ENCODE measurements at regions not wholly inside any gene's neighbourhood (a gene's known extent, or its start where the extent isn't known, plus 50 kb on each side); places are given as distances from the start of the nearest gene placed in this dataset.
"Not testable (repeated sequence)": the region's sequence is repeated elsewhere in the genome, so short reads cannot be mapped to it uniquely, and the experiment has no call there.

DNA sequence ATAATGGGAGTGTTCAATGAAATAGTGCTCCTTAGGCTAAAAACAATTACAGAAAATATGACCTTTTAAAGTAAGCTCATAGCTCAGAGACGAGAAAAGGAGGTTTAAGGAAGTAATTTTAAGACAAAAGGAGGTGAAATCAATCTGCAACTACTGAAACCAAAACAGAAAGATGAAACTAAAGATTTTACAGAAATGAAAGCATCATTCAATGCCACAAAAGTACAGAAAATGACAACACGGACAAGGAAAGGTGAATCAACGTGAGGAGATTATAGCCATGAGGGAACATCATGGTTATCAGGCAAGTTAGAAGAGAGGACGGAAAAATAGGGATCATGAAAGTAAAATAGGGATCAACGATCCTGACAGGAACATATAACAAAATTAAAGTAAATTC lies 745.2 kb downstream of the PCDH17 start:
- DNase-seq, result no peak

DNA sequence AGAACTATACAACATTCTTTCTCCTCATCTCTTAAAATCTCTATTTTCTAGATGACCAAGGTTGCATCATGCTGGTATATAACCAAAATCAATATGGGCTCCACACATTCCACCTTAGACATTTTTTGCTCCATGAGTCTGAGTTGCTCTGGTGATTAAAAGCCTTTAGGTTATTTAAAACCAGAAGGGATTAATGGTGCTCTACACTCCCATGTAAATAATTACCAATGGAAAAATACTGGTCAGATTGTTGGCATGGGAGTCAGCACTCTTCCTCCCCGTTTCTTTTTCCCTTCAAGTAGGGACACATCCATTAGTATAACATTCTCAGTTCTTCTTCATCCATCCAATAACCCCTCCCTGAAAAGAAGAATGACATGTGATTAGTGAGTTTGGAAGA lies 747.7 kb downstream of the PCDH17 start:
- no peak for DNase-seq

DNA sequence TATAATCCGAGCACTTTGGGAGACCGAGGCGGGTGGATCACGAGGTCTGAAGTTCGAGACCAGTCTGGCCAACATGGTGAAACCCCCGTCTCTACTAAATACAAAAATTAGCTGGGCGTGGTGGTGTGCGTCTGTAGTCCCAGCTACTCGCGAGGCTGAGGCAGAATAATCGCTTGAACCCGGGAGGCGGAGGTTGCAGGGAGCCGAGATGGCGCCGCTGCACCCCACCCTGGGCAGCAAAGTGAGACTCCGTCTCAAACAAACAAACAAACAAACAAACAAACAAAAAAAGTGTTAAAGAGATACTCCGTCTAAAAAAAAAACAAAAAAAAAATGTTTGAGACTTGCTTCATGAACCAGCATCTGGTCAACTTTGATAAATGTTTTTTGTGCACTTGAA lies 753.8 kb downstream of the PCDH17 start:
- not testable (repeated sequence) for DNase-seq

DNA sequence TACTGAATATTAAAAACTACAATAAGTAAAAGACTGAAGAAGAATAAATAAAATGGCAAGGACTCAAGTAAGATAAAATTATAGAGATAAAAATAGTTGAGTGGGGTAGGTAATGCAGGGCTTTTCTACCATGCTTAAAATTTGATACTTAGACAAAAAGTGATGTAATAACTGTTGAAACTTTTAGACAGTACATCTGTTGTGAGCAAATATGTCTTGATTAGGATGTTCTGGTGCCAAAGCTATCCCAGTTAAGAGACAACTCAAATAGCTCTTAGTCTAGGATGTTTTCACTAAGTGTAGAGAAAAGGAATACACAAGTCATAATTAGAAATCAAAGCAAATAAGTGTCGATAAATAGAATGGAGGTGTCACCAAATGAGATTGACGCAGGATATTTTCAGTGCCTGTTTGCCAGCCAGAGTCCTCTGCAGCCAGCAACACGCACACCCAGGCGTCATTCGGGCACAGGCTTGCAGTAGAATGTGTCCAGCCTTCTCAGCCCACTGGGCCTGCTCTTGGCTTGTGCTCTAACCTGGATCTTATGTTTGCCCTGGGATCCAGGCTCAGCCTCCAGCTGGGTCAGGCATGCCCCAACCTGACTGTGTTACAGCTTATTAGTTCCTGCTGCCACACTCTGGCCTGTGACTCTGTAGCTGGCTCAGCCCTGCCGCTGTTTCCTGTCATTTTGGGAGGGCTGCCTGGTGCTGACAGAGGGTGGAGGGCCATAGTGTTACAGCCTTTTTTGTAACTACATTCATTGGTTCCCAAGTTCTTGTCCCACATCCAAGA lies 766.2 kb downstream of the PCDH17 start:
- no peak for DNase-seq

DNA sequence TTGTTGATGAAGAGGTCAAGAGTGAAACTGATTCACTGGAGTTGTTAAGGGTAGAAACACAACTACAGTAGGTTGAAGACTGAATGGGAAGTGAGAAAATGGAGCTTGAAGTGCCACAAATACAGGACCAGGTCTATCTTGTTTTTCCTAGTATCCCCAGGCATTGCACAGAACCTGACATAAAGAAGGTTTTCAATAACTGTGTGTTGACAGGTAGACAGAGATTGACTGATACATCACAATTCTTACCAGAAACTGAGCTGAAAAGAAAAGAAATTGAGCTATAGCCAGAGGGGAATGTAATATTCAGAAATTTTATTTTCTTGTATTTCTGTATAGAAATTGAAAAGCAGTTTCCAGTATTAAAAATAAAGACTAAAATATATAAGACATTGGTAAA lies 767.7 kb downstream of the PCDH17 start:
- no peak for DNase-seq

DNA sequence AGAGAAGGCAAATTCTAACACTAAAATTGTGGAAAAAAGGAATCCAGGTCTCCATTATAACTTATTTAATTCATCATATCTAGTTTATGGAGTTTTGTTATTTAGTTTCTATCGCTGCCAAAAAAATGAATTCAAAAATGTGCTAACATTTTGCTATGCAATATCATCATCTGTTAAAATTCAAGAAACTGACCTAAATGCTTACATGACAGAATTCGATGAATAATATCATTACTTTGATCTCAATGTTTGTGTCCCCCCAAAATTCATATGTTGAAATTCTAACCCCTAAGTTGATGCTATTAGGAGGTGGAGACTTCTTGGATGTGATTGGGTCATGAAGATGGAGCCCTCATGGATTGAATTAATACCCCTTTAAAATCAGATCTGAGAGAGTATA lies 775.0 kb downstream of the PCDH17 start:
- DNase-seq, result no peak

DNA sequence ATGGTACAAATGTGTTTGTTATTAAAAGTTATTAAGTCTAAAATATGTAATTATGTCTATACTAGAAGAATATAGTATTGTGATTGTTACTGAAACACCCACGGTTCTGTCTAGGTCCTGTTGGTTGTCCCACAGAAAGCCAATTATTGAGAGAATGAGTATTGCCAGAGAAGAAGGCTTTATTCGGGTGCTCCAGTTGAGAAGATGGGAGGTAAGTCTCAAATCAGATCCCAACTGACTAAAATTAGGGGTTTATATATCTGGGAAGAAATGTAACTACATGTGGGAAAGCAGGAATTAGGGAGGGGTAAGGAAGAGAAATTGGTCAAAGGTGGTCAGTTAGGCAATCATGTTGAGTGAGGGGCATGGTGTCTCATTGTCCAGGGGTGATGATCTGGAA lies 798.4 kb downstream of the PCDH17 start:
- no peak for DNase-seq

DNA sequence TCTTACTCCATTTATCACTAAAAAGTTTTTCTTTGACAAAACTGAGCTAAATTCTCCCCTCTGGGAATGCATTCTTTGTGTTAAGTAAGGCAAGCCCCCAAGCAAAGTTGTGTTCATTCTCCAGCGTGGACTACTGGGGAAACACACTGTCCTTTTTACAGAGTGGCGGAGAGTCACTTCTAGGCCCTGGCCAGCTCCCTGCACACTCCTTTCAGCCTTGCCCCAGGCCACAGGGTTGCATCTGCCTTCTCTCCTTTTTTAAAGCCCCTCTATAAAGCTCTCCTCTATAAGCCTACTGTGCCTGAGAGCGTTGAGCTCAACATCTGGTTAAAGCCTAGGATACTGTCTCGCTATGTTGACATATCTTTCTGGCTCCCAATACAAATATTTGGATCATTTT lies 803.4 kb downstream of the PCDH17 start:
- no peak for DNase-seq

DNA sequence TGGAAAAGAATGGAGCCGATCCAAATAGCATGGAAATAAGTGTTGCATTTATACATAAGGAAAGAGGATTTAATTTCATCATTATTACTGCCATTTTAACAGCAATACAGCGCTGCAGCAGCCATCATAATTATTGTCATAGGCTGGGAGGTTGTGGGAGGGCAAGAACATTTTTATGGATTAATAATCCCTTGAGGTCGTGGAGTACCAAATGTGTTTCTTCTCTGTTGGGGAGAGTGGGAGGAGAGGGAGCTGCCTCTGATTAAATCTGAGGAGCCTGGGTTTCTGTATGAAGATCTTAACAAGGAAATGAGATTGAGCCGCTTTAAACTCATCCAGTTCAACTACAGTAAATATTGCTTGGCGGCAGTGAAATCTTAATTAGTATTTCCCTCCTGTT lies 805.9 kb downstream of the PCDH17 start:
- DNase-seq, result no peak

DNA sequence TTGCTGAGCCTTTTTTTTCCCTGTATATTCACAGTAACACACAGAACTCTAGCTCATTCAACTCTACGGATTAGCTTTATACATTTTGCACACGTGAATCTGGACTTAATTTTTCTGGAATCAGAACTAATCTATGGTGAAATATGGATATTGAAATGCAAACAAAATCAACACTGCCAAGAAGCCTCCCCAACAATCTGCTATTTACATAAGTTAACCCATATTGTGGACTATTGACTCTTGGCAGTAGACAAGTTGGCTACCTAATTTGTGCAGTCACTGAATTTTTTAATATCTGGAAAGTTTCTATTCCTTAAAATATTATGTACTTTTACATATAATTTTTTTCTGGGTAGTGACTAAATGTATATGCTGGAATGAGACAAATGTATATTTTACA lies 815.4 kb downstream of the PCDH17 start:
- DNase-seq, result no peak

DNA sequence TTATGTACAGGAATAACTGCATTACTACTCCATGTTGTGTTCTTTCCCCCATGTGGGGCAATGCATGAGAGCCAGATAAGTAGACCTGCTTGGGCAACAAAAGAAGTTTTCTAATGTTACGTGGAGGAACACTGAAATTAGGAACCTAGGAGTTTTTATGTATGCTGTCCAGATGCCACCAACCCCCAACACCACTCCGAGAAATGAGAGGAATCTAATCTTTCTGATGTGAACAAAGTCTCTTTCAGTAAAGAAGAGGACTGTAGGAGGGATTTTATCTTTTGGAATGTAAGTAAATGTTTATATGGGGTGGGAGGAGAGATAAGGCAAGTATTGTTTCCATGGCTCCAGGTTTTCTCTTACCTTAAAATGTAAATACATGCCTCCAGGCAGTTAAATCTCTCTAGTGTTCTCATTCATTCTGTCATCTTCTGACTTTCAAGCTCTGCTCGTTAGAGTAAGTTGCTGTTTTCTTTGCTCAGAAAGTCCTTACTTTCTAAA lies 820.6 kb downstream of the PCDH17 start:
- no peak for DNase-seq

DNA sequence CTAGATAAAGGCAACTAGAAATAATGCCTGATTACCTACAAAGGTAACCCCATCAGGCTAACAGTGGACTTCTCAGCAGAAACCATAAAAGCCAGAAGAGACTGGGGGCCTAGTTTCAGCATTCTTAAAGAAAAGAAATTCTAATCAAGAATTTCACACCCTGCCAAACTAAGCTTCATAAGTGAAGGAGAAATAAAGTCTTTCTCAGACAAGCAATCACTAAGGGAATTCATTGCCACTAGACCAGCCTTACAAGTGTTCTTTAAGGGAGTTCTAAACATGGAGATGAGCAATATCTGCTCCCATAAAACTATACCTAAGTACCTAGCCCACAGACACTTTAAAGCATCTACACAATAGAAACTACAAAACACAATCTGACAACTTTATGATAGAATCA lies 823.5 kb downstream of the PCDH17 start:
- no peak for DNase-seq

DNA sequence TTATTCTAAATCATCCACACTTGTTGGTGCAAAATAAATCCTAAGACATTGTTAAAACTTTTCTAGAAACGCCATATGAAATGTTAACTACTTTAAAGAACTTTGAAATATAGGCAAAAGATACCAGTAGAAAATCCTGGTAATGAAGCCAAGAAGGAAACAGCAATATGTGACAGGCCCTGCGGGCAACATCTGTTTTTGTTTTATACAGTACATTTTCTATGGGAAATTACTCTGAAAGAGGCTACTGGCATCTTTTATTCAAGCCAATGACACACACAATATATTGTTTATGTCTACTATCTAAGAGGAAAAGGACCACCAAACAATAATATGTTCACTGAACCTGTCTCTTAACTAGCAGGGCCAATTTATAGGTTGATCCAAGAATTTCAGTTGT lies 829.7 kb downstream of the PCDH17 start:
- no peak for DNase-seq

DNA sequence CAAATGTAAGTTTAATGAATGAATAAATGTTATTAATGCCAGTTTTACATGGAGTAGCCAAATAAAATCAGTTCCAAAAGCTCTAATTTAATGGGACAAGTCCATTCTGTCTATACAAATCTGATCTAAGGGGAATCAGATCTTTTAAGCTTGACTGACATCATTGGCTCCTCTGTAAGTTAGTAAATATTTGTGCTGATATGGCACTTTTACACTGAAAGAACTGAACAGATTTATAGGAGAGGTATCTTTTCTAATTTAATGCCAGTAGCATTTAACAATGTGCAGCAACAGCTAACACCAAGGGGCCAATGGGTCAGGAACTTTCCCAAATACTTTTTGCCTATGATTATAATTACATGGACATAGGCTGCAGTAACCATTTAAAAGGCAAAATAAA lies 832.3 kb downstream of the PCDH17 start:
- no peak for DNase-seq

DNA sequence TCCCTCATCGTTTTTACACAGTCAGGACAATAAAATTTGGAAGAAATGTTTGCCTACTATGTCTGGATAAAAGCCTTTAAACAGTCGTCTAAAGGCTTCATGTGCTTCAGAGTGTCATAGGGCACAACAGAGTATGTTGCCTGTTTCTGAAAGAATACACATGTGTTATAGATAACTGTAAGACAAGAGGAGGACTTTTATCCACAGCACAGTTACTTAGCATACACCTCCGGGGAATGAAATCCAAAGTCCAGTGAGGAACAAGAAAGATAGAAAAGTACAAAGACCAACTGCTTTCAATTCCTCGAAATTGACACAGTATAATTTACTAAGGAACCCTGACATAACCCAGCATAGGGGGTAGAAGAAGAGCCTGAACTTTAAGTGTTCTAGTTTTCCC lies 835.6 kb downstream of the PCDH17 start:
- no peak for DNase-seq

DNA sequence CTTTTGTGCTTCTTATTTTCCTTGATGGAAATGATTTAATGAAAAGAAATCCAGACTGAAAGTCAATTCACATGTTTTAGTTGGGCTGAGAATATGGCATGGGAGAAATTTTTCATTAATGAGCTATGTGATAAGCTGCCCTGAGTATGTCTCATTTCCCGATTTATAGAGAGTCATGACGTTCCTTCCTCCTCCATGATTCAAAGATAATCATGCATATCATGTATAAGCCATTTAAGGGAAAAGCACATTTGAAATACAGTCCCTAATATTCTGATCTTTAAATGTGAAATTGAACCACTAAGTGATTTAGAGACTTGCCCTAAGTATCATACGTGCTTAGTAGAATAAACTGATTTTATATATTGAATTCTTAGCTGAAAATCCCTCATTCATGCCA lies 840.9 kb downstream of the PCDH17 start:
- DNase-seq, result no peak

DNA sequence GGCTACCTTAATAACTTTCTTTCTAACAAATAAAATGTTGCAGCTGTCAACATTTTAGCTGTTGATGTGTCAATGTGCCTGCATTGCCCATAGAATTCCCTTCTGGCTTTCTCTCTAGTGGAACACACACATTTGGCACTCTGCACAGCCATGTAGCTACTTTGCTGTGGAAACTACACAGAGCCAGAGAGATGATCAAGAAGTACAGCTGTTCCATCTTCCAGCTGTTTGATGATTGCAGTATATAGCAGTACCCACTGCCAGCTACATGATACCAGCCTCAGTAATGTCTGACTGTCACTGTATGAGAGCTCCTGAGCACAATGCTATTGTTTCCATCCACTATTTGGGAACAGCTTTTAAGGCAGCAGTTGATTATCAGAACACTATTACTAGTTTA lies 843.0 kb downstream of the PCDH17 start:
- DNase-seq, result no peak

DNA sequence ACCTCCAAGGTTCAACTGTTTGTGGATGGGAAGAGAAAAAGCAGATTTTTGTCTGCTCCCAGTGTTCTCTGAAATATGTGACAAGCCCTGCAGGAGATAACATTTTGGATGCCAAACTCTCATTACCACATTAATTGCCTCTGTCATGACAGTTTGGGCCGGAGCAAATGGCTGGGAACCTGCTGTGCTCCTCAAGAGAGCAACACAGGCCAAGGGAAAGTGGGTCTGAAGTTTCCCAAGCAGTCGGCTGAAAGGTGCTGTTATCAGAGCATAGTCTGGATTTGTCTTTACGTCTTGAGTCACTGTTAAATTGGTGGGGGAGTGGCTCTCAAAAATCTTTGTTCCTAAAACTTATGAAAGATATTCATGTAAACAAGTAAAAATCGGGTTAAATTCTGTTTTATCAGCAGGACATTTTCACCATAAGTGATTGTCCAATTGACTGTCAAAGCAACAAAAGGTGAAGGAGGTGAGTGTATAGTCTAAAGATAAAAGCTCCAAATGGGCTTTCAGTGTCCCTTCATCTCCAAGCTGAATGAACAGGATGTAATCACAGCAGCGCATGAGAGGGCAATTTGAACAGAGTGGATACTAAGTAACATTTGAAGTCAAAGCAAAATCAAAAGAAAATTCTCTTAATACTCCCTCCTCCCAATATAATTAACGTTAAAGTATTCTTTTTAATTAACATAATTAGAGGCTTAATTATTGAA lies 844.8 kb downstream of the PCDH17 start:
- no peak for DNase-seq

DNA sequence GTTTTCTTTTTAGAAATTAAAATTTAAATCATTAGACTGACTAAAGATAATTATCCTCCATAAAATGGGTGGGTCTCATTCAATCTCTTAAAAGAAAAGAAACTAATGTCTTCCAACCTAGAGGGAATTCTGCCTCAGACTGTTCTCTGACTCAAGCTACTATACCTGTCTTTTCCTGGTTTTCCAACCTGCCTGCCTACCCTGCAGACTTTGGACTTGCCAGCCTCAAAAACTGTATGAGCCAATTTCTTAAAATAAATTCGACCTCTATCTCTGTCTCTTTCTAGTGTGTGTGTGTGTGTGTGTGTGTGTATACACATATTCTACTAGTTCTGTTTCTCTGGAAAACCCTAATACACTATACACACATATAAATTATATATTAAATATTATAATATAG lies 847.3 kb downstream of the PCDH17 start:
- DNase-seq, result no peak

DNA sequence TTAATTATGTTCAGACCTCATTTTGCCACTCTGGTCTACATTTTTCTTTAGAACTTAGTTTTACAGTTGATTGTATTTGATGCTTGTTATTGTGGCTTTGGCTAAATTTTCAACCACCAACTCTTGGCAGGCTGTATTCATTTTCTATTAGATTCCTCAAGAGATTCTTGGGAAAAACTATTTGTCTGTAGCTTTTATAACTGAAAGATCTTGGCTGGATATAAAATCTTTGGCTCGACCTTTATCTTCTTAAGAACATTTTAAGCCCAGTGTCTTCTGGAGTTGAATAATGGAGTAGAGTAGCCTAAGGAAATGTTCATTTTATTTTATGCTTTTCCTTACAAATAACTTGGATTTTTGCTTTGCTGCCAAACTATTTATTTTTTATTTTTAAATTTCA lies 848.5 kb downstream of the PCDH17 start:
- no peak for DNase-seq

DNA sequence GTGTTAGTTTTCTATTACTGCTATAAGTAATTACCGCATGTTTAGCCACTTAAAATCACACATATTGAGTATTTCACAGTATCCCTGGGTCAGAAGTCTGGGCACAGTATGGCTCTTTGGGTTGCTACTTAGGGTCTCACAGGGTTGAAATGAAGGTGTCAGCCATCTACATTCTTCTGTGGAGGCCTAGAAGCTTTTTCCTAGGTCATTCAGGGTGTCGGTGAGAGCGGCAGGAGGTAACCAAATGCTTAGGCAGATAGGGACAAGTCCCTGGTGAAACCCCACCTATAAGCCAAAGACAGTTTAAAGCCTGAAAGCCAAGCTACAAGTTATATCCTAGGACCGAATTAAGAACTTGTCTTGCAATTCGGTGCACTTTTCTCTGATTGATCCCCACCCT lies 856.7 kb downstream of the PCDH17 start:
- DNase-seq, result no peak

DNA sequence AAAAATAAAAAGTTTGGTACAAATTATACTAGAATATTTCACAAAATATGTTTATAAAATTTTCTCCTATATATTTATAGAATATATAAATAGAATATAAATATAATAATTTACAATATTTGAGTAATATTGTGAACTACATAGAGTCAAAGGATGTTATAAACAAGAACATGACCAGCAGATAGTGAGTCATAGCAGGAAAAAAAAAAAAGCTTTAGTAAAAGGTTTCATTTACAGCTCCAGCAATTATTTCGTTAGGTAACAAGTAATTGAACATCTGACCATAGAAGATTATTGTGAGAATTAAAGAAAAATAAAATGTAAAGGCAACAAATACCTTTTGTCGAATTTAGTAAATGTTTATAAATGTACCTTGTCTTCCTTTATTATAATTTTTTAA lies 864.1 kb downstream of the PCDH17 start:
- DNase-seq, result no peak

DNA sequence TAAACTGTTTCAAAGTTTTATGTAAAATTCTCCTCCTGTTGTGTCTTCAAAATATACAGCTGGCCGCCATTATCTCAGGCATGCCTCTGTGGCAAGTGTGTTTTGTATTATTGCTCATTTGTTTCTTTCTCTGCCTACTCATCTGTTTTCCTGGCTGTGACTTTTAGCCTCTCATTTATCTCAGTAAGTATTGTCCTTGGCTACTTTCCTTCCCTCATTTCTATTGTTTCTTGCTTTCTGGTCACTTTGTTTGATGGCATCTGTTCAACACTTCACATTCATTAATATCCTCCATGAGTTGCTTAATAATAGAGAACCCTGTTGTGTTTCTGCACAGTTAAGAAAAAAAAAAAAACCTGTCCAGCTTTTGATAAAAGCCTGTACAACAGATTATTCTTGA lies 869.4 kb downstream of the PCDH17 start:
- no peak for DNase-seq

DNA sequence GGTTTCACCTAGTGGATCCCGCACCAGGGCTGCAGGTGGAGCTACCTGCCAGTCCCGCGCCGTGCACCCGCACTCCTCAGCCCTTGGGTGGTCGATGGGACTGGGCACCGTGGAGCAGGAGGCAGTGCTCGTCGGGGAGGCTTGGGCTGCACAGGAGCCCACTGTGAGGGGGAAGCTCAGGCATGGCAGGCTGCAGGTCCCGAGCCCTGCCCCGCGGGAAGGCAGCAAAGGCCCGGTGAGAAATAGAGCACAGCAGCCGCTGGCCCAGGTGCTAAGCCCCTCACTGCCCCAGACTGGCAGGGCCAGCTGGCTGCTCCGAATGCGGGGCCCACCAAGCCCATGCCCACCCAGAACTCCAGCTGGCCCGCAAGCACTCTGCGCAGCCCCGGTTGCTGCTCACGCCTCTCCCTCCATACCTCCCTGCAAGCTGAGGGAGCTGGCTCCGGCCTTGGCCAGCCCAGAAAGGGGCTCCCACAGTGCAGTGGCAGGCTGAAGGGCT lies 872.7 kb downstream of the PCDH17 start:
- DNase-seq, result not testable (repeated sequence)

All from CD4-positive, alpha-beta T cell treated with Interleukin-10 for 1 hour (primary cell).